A673 (cell line): ENCODE measurements at regions not wholly inside any gene's neighbourhood (a gene's known extent, or its start where the extent isn't known, plus 50 kb on each side); places are given as distances from the start of the nearest gene placed in this dataset.

Experiments
- BruUV-seq: library from RNA; stranded (reverse); fragments of 400-500 nt; replicated peaks from 2 replicates; lab custom pipeline; 2021; lab: Mats Ljungman, UMichigan
- CTCF ChIA-PET: fragments of 300-600 bp; sonication (Branson Sonifier 250); formaldehyde crosslinking; loops from one replicate; lab custom pipeline; 2022; ENCODE audit warnings: antibody characterized with exemption; lab: Charles Lee
- POLR2A ChIA-PET: fragments of 300-600 bp; sonication (Branson Sonifier 250); formaldehyde crosslinking; loops from one replicate; lab custom pipeline; 2022; ENCODE audit warnings: antibody characterized with exemption; ENCODE audit not compliant: low non-redundant PET; lab: Charles Lee
- DNase-seq: peaks from one replicate; pipeline ENCODE4 v3.0.0-alpha.2; 2015; ENCODE audit warnings: low spot score
- H3K27ac ChIP-seq: fragments of 200-600 bp; sonication (generic); 2 replicates; pipeline ENCODE4 v1.5.1; 2016; ENCODE audit warnings: mixed run types, low read depth, mild to moderate bottlenecking, mixed read lengths, antibody characterized with exemption, low read length; ENCODE audit not compliant: poor library complexity, severe bottlenecking
- H3K27me3 ChIP-seq: fragments of 200-600 bp; sonication (generic); replicated peaks from 2 replicates; pipeline ENCODE4 v1.6.1; 2017; ENCODE audit warnings: mixed run types, low read depth, mild to moderate bottlenecking, mixed read lengths, antibody characterized with exemption, low read length; ENCODE audit not compliant: insufficient read depth, poor library complexity
- H3K36me3 ChIP-seq: fragments of 200-600 bp; sonication (generic); 2 replicates; pipeline ENCODE4 v1.6.1; 2016; ENCODE audit warnings: mixed run types, mild to moderate bottlenecking, mixed read lengths, antibody characterized with exemption, low read length; ENCODE audit not compliant: insufficient read depth, poor library complexity, severe bottlenecking
- H3K4me1 ChIP-seq: fragments of 200-600 bp; sonication (generic); 2 replicates; pipeline ENCODE4 v1.6.1; 2017; ENCODE audit warnings: mixed run types, mild to moderate bottlenecking, mixed read lengths, antibody characterized with exemption, low read length; ENCODE audit not compliant: insufficient read depth, poor library complexity, severe bottlenecking
- H3K4me3 ChIP-seq: fragments of 200-600 bp; sonication (generic); 2 replicates; pipeline ENCODE4 v1.5.1; 2016; ENCODE audit warnings: low read depth, mixed run types, mild to moderate bottlenecking, mixed read lengths, low read length; ENCODE audit not compliant: poor library complexity, severe bottlenecking
- H3K9me3 ChIP-seq: fragments of 200-600 bp; sonication (generic); 2 replicates; pipeline ENCODE4 v1.6.1; 2016; ENCODE audit warnings: mixed run types, low read depth, mild to moderate bottlenecking, mixed read lengths, antibody characterized with exemption, low read length; ENCODE audit not compliant: poor library complexity, severe bottlenecking
- CTCF ChIP-seq: fragments of 300-800, 200-600 bp; sonication (generic); conservative IDR thresholded peaks from 2 replicates; pipeline ENCODE4 v1.5.1; 2017; ENCODE audit warnings: low read depth, mild to moderate bottlenecking, antibody characterized with exemption, low read length, moderate library complexity, mixed read lengths
- EZH2 ChIP-seq: fragments of 200-600 bp; sonication (generic); IDR thresholded peaks from 2 replicates; pipeline ENCODE4 v1.6.1; 2017; ENCODE audit warnings: borderline replicate concordance, low read depth, mild to moderate bottlenecking, mixed read lengths, antibody characterized with exemption, low read length; ENCODE audit not compliant: poor library complexity, severe bottlenecking
- intact Hi-C: fragments of 100-400 bp; cut with micrococcal nuclease; formaldehyde crosslinking; loops from one replicate; pipeline ENCODE4 v1.10.0; 2022; ENCODE audit not compliant: unreplicated experiment

GRCh38 chr5:2833556-2833955 is 82.1 kb upstream of the IRX2 start:
- DNase-seq = no peak
- Histone ChIP-seq H3K4me3 (no peak overlapping the region), H3K4me1 (no peaks in the 10 kb centered on the region), H3K27me3 (no peaks in the 10 kb centered on the region), H3K27ac (no peak overlapping the region), H3K36me3 (no peaks in the 10 kb centered on the region), H3K9me3 (peaks cover 49% of the 10 kb centered on the region)
- TF ChIP-seq EZH2 = no peak
- intact Hi-C loops = no loop called here
- POLR2A ChIA-PET = no interaction called here
- CTCF ChIA-PET = no interaction called here
- no TSS peak for BruUV-seq

GRCh38 chr5:2832394-2832793 is 80.9 kb upstream of the IRX2 start:
- intact Hi-C loops = no loop called here
- BruUV-seq = no TSS peak
- TF ChIP-seq EZH2 = no peak
- POLR2A ChIA-PET = no interaction called here
- CTCF ChIA-PET = no interaction called here
- Histone ChIP-seq H3K27ac (no peak overlapping the region), H3K4me3 (no peak overlapping the region), H3K9me3 (peaks cover 53% of the 10 kb centered on the region), H3K27me3 (no peaks in the 10 kb centered on the region), H3K4me1 (no peaks in the 10 kb centered on the region), H3K36me3 (no peaks in the 10 kb centered on the region)
- DNase-seq = no peak

- intact Hi-C loops = no loop called here
- H3K9me3 ChIP-seq = peaks cover 45% of the 10 kb centered on the region
- BruUV-seq = no TSS peak
- no peak for DNase-seq
- no peaks in the 10 kb centered on the region for H3K36me3 ChIP-seq
- H3K4me1 ChIP-seq = no peaks in the 10 kb centered on the region
- H3K27ac ChIP-seq = no peak overlapping the region
- CTCF ChIA-PET = no interaction called here
- POLR2A ChIA-PET = no interaction called here
- TF ChIP-seq CTCF = no peak
- no peak for TF ChIP-seq EZH2
- no peak overlapping the region for H3K4me3 ChIP-seq
- no peaks in the 10 kb centered on the region for H3K27me3 ChIP-seq
Observed at GRCh38 chr5:2829239-2829638, 77.8 kb upstream of the IRX2 start.

GRCh38 chr5:2818936-2819335 is 67.5 kb upstream of the IRX2 start:
- no TSS peak for BruUV-seq
- intact Hi-C loops = no loop called here
- TF ChIP-seq CTCF (no peak), EZH2 (no peak)
- Histone ChIP-seq H3K4me1 (no peaks in the 10 kb centered on the region), H3K27ac (no peak overlapping the region), H3K27me3 (no peaks in the 10 kb centered on the region), H3K9me3 (peaks cover 35% of the 10 kb centered on the region), H3K36me3 (no peaks in the 10 kb centered on the region), H3K4me3 (no peak overlapping the region)
- DNase-seq = no peak
- ChIA-PET CTCF (no interaction called here), POLR2A (no interaction called here)
